ENCODE measurements at regions not wholly inside any gene's neighbourhood (a gene's known extent, or its start where the extent isn't known, plus 50 kb on each side); places are given as distances from the start of the nearest gene placed in this dataset.

DNA sequence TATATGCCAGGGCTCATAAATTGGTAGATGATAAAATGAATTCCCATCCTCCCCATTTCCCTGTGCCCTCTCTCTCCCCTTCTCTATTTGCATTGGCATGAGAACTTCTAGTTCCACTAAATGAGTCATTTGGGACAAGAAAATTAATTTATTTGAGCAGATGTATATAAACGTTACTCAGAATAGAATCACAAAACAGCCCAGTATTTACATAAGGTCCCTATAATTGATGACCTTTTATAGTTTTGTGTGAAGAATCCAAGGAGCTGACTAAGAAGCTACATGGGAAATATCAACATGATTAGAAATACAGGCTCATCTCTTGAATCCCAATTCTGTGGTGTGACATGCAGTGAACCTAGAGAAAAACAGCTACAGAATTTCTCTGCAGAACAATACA is 617.7 kb upstream of the NR2F2 start:
- TF ChIP-seq, protein P1, sequence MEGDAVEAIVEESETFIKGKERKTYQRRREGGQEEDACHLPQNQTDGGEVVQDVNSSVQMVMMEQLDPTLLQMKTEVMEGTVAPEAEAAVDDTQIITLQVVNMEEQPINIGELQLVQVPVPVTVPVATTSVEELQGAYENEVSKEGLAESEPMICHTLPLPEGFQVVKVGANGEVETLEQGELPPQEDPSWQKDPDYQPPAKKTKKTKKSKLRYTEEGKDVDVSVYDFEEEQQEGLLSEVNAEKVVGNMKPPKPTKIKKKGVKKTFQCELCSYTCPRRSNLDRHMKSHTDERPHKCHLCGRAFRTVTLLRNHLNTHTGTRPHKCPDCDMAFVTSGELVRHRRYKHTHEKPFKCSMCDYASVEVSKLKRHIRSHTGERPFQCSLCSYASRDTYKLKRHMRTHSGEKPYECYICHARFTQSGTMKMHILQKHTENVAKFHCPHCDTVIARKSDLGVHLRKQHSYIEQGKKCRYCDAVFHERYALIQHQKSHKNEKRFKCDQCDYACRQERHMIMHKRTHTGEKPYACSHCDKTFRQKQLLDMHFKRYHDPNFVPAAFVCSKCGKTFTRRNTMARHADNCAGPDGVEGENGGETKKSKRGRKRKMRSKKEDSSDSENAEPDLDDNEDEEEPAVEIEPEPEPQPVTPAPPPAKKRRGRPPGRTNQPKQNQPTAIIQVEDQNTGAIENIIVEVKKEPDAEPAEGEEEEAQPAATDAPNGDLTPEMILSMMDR (IDR thresholded peaks at IDR 0.05; ENCODE audit: insufficient read depth, low read length) = no peak
- no peak for TF ChIP-seq POLR2AphosphoS5 (IDR thresholded peaks at IDR 0.05; ENCODE audit: low read depth)
- no peak for TF ChIP-seq GABPA (IDR thresholded peaks at IDR 0.05; ENCODE audit: low read depth)
- no peak for TF ChIP-seq REST (IDR thresholded peaks at IDR 0.05; ENCODE audit: insufficient replicate concordance, low read depth)
